CD14-positive monocyte (primary cell): ENCODE measurements at regions not wholly inside any gene's neighbourhood (a gene's known extent, or its start where the extent isn't known, plus 50 kb on each side); places are given as distances from the start of the nearest gene placed in this dataset.
"Not testable (repeated sequence)": the region's sequence is repeated elsewhere in the genome, so short reads cannot be mapped to it uniquely, and the experiment has no call there.

Source experiments
- DNase-seq, 3 donors: peaks; one replicate each; pipeline ENCODE4 v3.0.0-alpha.2; 2011 to 2022
- H2AFZ ChIP-seq: 2 replicates; pipeline ENCODE4 v1.6.0; 2012; ENCODE audit warnings: mild to moderate bottlenecking, low read depth, low read length, inconsistent platforms; ENCODE audit not compliant: insufficient read depth, poor library complexity, severe bottlenecking
- H3K27ac ChIP-seq, 2 donors: 1 replicate in 1 of 2; 2 replicates in 1 of 2; pipeline ENCODE4 v1.5.1; 2012 to 2013; ENCODE audit warnings: low read length in 2 of 2, control low read depth in 1 of 2, inconsistent platforms in 1 of 2, low read depth in 1 of 2, mild to moderate bottlenecking in 1 of 2
- H3K27me3 ChIP-seq, 2 donors: one replicate each; pipeline versions ENCODE4 v1.6.0 to v1.6.1; 2011 to 2013; ENCODE audit warnings: low read length in 2 of 2; ENCODE audit not compliant: control insufficient read depth in 2 of 2, insufficient read depth in 2 of 2
- H3K36me3 ChIP-seq, 2 donors: replicated peaks in 1 of 2; 1 replicate in 1 of 2; 2 replicates in 1 of 2; pipeline versions ENCODE4 v1.5.1 to v1.6.1; 2012 to 2013; ENCODE audit warnings: low read length in 2 of 2, control low read depth in 1 of 2, inconsistent platforms in 1 of 2, mild to moderate bottlenecking in 1 of 2; ENCODE audit not compliant: insufficient read depth in 2 of 2, control insufficient read depth in 1 of 2
- H3K4me1 ChIP-seq, 2 donors: 1 replicate in 1 of 2; 2 replicates in 1 of 2; pipeline versions ENCODE4 v1.5.1 to v1.6.1; 2012 to 2013; ENCODE audit warnings: low read length in 2 of 2, control low read depth in 1 of 2, inconsistent platforms in 1 of 2, mild to moderate bottlenecking in 1 of 2, moderate library complexity in 1 of 2; ENCODE audit not compliant: insufficient read depth in 2 of 2, control insufficient read depth in 1 of 2
- H3K4me2 ChIP-seq: replicated peaks from 2 replicates; pipeline ENCODE3; 2012; ENCODE audit warnings: low read length, moderate library complexity, mild to moderate bottlenecking; ENCODE audit not compliant: poor library complexity, severe bottlenecking; ENCODE audit errors: extremely low read depth
- H3K4me3 ChIP-seq, 3 experiments: fragments of 200-600 bp in 1 of 3; sonication (generic) in 1 of 3; replicated peaks in 1 of 3; 1 replicate in 2 of 3; 2 replicates in 1 of 3; pipeline ENCODE4 v1.5.1; 2011 to 2013; ENCODE audit warnings: low read length in 3 of 3, mild to moderate bottlenecking in 3 of 3, control low read depth in 2 of 3, low read depth in 2 of 3, inconsistent platforms in 1 of 3, moderate library complexity in 1 of 3
- H3K79me2 ChIP-seq: 2 replicates; pipeline ENCODE4 v1.6.0; 2012; ENCODE audit warnings: mild to moderate bottlenecking, control low read depth, inconsistent platforms, low read length, moderate library complexity; ENCODE audit not compliant: insufficient read depth
- H3K9ac ChIP-seq: 2 replicates; pipeline ENCODE4 v1.6.0; 2017; ENCODE audit warnings: low read length, mild to moderate bottlenecking; ENCODE audit not compliant: insufficient read depth, poor library complexity, severe bottlenecking
- H3K9me3 ChIP-seq, 2 donors: replicated peaks in 1 of 2; 1 replicate in 1 of 2; 2 replicates in 1 of 2; pipeline versions ENCODE4 v1.5.1 to v1.6.1; 2012 to 2013; ENCODE audit warnings: low read length in 2 of 2, control low read depth in 1 of 2; ENCODE audit not compliant: control insufficient read depth in 1 of 2, insufficient read depth in 1 of 2
- H4K20me1 ChIP-seq: 2 replicates; pipeline ENCODE4 v1.6.0; 2012; ENCODE audit warnings: mild to moderate bottlenecking, low read length, control low read depth, moderate library complexity; ENCODE audit not compliant: insufficient read depth
- H3K27ac Mint-ChIP-seq, 7 donors: one replicate each; pipeline ENCODE4 v1.8.0; 2020; ENCODE audit warnings: mild to moderate bottlenecking in 7 of 7, mixed read lengths in 7 of 7, moderate library complexity in 6 of 7, inconsistent platforms in 2 of 7
- H3K27me3 Mint-ChIP-seq, 3 donors: one replicate each; pipeline ENCODE4 v1.8.0; 2021 to 2022; ENCODE audit warnings: low read depth in 3 of 3, mild to moderate bottlenecking in 3 of 3, mixed read lengths in 3 of 3, moderate library complexity in 3 of 3, inconsistent platforms in 1 of 3
- H3K36me3 Mint-ChIP-seq, 2 donors: one replicate each; pipeline ENCODE4 v1.8.0; 2020; ENCODE audit warnings: mixed read lengths in 2 of 2, inconsistent platforms in 1 of 2, mild to moderate bottlenecking in 1 of 2
- H3K4me1 Mint-ChIP-seq: one replicate; pipeline ENCODE4 v1.8.0; 2020; ENCODE audit warnings: mild to moderate bottlenecking, mixed read lengths
- H3K4me3 Mint-ChIP-seq, 2 donors: one replicate each; pipeline ENCODE4 v1.8.0; 2020; ENCODE audit warnings: mild to moderate bottlenecking in 2 of 2, mixed read lengths in 2 of 2, moderate library complexity in 1 of 2
- H3K9me3 Mint-ChIP-seq, 7 donors: one replicate each; pipeline ENCODE4 v1.8.0; 2020 to 2022; ENCODE audit warnings: mixed read lengths in 7 of 7, mild to moderate bottlenecking in 6 of 7, moderate library complexity in 6 of 7, inconsistent platforms in 2 of 7
- WGBS: methylation state at CpG from one replicate; pipeline ENCODE4 v1.1.5; 2013; ENCODE audit warnings: missing lambda C conversion rate; ENCODE audit not compliant: insufficient coverage; 5-methylcytosine and 5-hydroxymethylcytosine counted together
- intact Hi-C, 2 donors: fragments of 100-400 bp; cut with micrococcal nuclease; formaldehyde crosslinking; loops; one replicate each; pipeline versions ENCODE4 v1.15.0 to v1.15.1; 2023
- TF ChIP-seq, protein P1 (sequence below): fragments of 200-600 bp; IDR thresholded peaks from one replicate; pipeline ENCODE4 v1.8.0; 2022; ENCODE audit warnings: antibody characterized with exemption, mild to moderate bottlenecking

DNA sequence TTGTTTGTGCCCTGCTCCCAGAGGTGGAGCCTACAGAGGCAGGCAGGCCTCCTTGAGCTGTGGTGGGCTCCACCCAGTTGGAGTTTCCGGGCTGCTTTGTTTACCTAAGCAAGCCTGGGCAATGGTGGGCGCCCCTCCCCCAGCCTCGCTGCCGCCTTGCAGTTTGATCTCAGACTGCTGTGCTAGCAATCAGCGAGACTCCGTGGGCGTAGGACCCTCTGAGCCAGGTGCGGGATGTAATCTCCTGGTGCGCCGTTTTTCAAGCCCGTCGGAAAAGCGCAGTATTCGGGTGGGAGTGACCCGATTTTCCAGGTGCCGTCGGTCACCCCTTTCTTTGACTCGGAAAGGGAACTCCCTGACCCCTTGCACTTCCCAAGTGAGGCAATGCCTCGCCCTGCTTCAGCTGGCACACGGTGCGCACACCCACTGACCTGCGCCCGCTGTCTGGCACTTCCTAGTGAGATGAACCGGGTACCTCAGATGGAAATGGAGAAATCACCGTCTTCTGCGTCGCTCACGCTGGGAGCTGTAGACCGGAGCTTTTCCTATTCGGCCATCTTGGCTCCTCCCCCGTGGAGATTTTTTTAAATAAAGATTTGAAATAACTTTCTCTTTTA, 189.2 kb upstream of the WSB1 start:
- H3K4me2 ChIP-seq, intact Hi-C loops, H3K4me3 ChIP-seq, H3K36me3 ChIP-seq, DNase-seq, H3K27ac Mint-ChIP-seq, H3K27ac ChIP-seq, H3K27me3 ChIP-seq, H3K9me3 ChIP-seq, H3K4me1 Mint-ChIP-seq, H3K4me1 ChIP-seq, H3K36me3 Mint-ChIP-seq, H4K20me1 ChIP-seq, H2AFZ ChIP-seq, H3K27me3 Mint-ChIP-seq, H3K4me3 Mint-ChIP-seq, H3K79me2 ChIP-seq, H3K9ac ChIP-seq: not testable (repeated sequence)
- WGBS = 91% methylated on average over 6 of the region's 31 CpGs
- H3K9me3 Mint-ChIP-seq = peaks cover 2 to 15% (median 8%) of the 10 kb centered on the region in 7 donors

DNA sequence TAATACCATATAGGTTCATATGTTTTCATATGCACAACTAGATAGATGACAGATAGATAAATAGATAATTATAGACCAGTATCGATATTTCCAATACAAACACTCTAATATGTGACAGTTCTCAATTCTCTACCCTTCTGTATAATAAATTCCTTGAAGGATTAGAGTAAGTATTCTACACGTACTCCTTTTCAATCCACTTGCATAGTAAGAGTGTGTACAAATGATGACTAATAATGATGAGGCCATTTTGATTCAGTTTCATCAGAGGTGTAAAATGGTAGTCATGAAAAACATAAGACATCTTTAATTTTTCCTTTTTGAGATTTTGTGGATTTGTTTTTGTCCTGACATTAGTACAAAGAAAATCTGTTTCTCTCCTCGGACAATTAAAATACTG, 188.3 kb upstream of the WSB1 start:
- no peak overlapping the region for H3K27ac ChIP-seq
- H3K36me3 Mint-ChIP-seq = no peaks in the 10 kb centered on the region
- peaks cover 2 to 12% (median 6%) of the 10 kb centered on the region in 7 donors for H3K9me3 Mint-ChIP-seq
- H3K9ac ChIP-seq = no peak overlapping the region
- no peak for DNase-seq
- H3K27ac Mint-ChIP-seq = no peak overlapping the region
- TF ChIP-seq, protein P1, sequence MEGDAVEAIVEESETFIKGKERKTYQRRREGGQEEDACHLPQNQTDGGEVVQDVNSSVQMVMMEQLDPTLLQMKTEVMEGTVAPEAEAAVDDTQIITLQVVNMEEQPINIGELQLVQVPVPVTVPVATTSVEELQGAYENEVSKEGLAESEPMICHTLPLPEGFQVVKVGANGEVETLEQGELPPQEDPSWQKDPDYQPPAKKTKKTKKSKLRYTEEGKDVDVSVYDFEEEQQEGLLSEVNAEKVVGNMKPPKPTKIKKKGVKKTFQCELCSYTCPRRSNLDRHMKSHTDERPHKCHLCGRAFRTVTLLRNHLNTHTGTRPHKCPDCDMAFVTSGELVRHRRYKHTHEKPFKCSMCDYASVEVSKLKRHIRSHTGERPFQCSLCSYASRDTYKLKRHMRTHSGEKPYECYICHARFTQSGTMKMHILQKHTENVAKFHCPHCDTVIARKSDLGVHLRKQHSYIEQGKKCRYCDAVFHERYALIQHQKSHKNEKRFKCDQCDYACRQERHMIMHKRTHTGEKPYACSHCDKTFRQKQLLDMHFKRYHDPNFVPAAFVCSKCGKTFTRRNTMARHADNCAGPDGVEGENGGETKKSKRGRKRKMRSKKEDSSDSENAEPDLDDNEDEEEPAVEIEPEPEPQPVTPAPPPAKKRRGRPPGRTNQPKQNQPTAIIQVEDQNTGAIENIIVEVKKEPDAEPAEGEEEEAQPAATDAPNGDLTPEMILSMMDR = no peak
- H3K4me3 ChIP-seq = no peak overlapping the region
- no peak overlapping the region for H2AFZ ChIP-seq
- H4K20me1 ChIP-seq = no peaks in the 10 kb centered on the region
- no peaks in the 10 kb centered on the region for H3K27me3 ChIP-seq
- intact Hi-C loops = no loop called here
- H3K27me3 Mint-ChIP-seq = peaks cover 0 to 4% (median 4%) of the 10 kb centered on the region in 3 donors
- H3K36me3 ChIP-seq = no peaks in the 10 kb centered on the region
- no peak overlapping the region for H3K4me3 Mint-ChIP-seq
- H3K4me1 Mint-ChIP-seq = no peaks in the 10 kb centered on the region
- H3K4me2 ChIP-seq = no peak overlapping the region
- no peaks in the 10 kb centered on the region for H3K79me2 ChIP-seq
- no peaks in the 10 kb centered on the region for H3K4me1 ChIP-seq
- H3K9me3 ChIP-seq = no peaks in the 10 kb centered on the region
- WGBS = no CpG with 5 or more reads among the region's 3 CpGs
